IMR-90 (cell line): ENCODE measurements at regions not wholly inside any gene's neighbourhood (a gene's known extent, or its start where the extent isn't known, plus 50 kb on each side); places are given as distances from the start of the nearest gene placed in this dataset.

Source experiments
- ATAC-seq: fragments of 200-7000 bp; cut with Tn5 transposase; 2 replicates; pipeline ENCODE4 v1.9.1; 2020; ENCODE audit warnings: low read depth, mild to moderate bottlenecking, moderate library complexity
- BruUV-seq: library from RNA; stranded (reverse); fragments of 400-500 nt; replicated peaks from 2 replicates; lab custom pipeline; 2021; lab: Mats Ljungman, UMichigan
- CTCF ChIA-PET: fragments of 300-600 bp; formaldehyde crosslinking; extraction: SDS; loops from one replicate; lab custom pipeline; 2021; ENCODE audit warnings: antibody characterized with exemption; lab: Yijun Ruan, JAX
- POLR2A ChIA-PET: fragments of 300-600 bp; sonication (Branson Sonifier 250); formaldehyde crosslinking; loops from one replicate; lab custom pipeline; 2022; ENCODE audit warnings: antibody characterized with exemption; ENCODE audit not compliant: unreplicated experiment; lab: Charles Lee
- DNase-seq: peaks from one replicate; pipeline ENCODE4 v3.0.0; 2013
- H2AFZ ChIP-seq: replicated peaks from 2 replicates; pipeline ENCODE3; 2013; ENCODE audit warnings: low read length, mild to moderate bottlenecking; ENCODE audit not compliant: poor library complexity
- H2AK5ac ChIP-seq: 2 replicates; pipeline ENCODE4 v1.6.1; 2013; ENCODE audit warnings: low read depth, low read length, inconsistent platforms
- H2AK9ac ChIP-seq: replicated peaks from 2 replicates; pipeline ENCODE3; 2013; ENCODE audit warnings: mild to moderate bottlenecking, low read depth, low read length, moderate library complexity; ENCODE audit not compliant: poor library complexity
- H2BK120ac ChIP-seq: 2 replicates; pipeline ENCODE4 v1.6.1; 2013; ENCODE audit warnings: low read depth, low read length, inconsistent platforms
- H2BK15ac ChIP-seq: 3 replicates; pipeline ENCODE4 v1.6.1; 2013; ENCODE audit warnings: low read depth, low read length, inconsistent platforms
- H2BK20ac ChIP-seq: 2 replicates; pipeline ENCODE4 v1.6.1; 2013; ENCODE audit warnings: low read depth, mild to moderate bottlenecking, inconsistent platforms, low read length, moderate library complexity
- H2BK5ac ChIP-seq: 2 replicates; pipeline ENCODE4 v1.6.1; 2013; ENCODE audit warnings: mild to moderate bottlenecking, low read depth, low read length, inconsistent platforms; ENCODE audit not compliant: poor library complexity, severe bottlenecking
- H3K14ac ChIP-seq: replicated peaks from 2 replicates; pipeline ENCODE4 v1.6.1; 2013; ENCODE audit warnings: low read depth, low read length, inconsistent platforms
- H3K18ac ChIP-seq: 2 replicates; pipeline ENCODE4 v1.6.1; 2013; ENCODE audit warnings: low read depth, low read length, control low read depth
- H3K23ac ChIP-seq: 2 replicates; pipeline ENCODE4 v1.6.1; 2013; ENCODE audit warnings: low read depth, low read length, inconsistent platforms
- H3K27ac ChIP-seq: 2 replicates; pipeline ENCODE4 v1.5.1; 2013; ENCODE audit warnings: mild to moderate bottlenecking, control low read depth, low read length; ENCODE audit not compliant: insufficient read depth
- H3K27me3 ChIP-seq: 2 replicates; pipeline ENCODE4 v1.6.1; 2013; ENCODE audit warnings: low read length; ENCODE audit not compliant: control insufficient read depth, insufficient read depth
- H3K36me3 ChIP-seq: 2 replicates; pipeline ENCODE4 v1.6.1; 2013; ENCODE audit warnings: low read length, mixed read lengths; ENCODE audit not compliant: control insufficient read depth, insufficient read depth
- H3K4ac ChIP-seq: 2 replicates; pipeline ENCODE4 v1.6.1; 2013; ENCODE audit warnings: low read depth, low read length, inconsistent platforms
- H3K4me1 ChIP-seq: 2 replicates; pipeline ENCODE4 v1.6.1; 2013; ENCODE audit warnings: low read length, mixed read lengths; ENCODE audit not compliant: control insufficient read depth, insufficient read depth
- H3K4me2 ChIP-seq: 2 replicates; pipeline ENCODE4 v1.6.1; 2013; ENCODE audit warnings: low read depth, mild to moderate bottlenecking, control low read depth, low read length, moderate library complexity
- H3K4me3 ChIP-seq: 2 replicates; pipeline ENCODE4 v1.5.1; 2013; ENCODE audit warnings: low read depth, mild to moderate bottlenecking, control low read depth, low read length, moderate library complexity; ENCODE audit not compliant: insufficient read depth
- H3K56ac ChIP-seq: 2 replicates; pipeline ENCODE4 v1.6.1; 2013; ENCODE audit warnings: low read length, inconsistent platforms; ENCODE audit not compliant: insufficient read depth; ENCODE audit errors: extremely low read depth
- H3K79me1 ChIP-seq, 2 experiments: 2 replicates each; pipeline ENCODE4 v1.6.1; 2013; ENCODE audit warnings: low read length in 2 of 2, inconsistent platforms in 1 of 2, low read depth in 1 of 2
- H3K9ac ChIP-seq: 2 replicates; pipeline ENCODE4 v1.6.1; 2013; ENCODE audit warnings: low read depth, low read length, control low read depth
- H3K9me1 ChIP-seq: 2 replicates; pipeline ENCODE4 v1.6.1; 2013; ENCODE audit warnings: low read length, inconsistent platforms; ENCODE audit not compliant: insufficient read depth
- H3K9me3 ChIP-seq: 2 replicates; pipeline ENCODE4 v1.6.1; 2013; ENCODE audit warnings: low read length; ENCODE audit not compliant: control insufficient read depth, insufficient read depth
- H4K20me1 ChIP-seq: 2 replicates; pipeline ENCODE4 v1.6.1; 2013; ENCODE audit warnings: low read length, inconsistent platforms; ENCODE audit not compliant: insufficient read depth
- H4K5ac ChIP-seq: 2 replicates; pipeline ENCODE4 v1.6.1; 2013; ENCODE audit warnings: mild to moderate bottlenecking, low read depth, low read length, control low read depth
- H4K8ac ChIP-seq, 2 experiments: 2 replicates each; pipeline ENCODE4 v1.6.1; 2013; ENCODE audit warnings: low read depth in 2 of 2, low read length in 2 of 2, control low read depth in 1 of 2, inconsistent platforms in 1 of 2
- H4K91ac ChIP-seq: 2 replicates; pipeline ENCODE4 v1.6.1; 2013; ENCODE audit warnings: low read depth, low read length, inconsistent platforms; ENCODE audit not compliant: insufficient read depth
- BHLHE40 ChIP-seq: fragments of 150-350 bp; IDR thresholded peaks from 2 replicates; pipeline ENCODE4 v1.6.1; 2016; ENCODE audit warnings: mild to moderate bottlenecking, low read depth, low read length
- CEBPB ChIP-seq: IDR thresholded peaks from 2 replicates; pipeline ENCODE4 v1.6.1; 2012; ENCODE audit warnings: low read depth, low read length, improper control_type of control experiment
- CHD1 ChIP-seq: IDR thresholded peaks from 2 replicates; pipeline ENCODE4 v1.6.1; 2012; ENCODE audit warnings: low read depth, low read length, improper control_type of control experiment
- CTCF ChIP-seq: conservative IDR thresholded peaks from 2 replicates; pipeline ENCODE4 v1.5.1; 2012; ENCODE audit warnings: mild to moderate bottlenecking, low read depth, low read length, improper control_type of control experiment
- ELK1 ChIP-seq: fragments of 150-350 bp; IDR thresholded peaks from 2 replicates; pipeline ENCODE4 v1.6.1; 2016; ENCODE audit warnings: low read depth, mild to moderate bottlenecking, low read length, moderate library complexity, borderline replicate concordance
- FOS ChIP-seq: fragments of 150-350 bp; IDR thresholded peaks from 2 replicates; pipeline ENCODE4 v1.6.1; 2016; ENCODE audit warnings: low read depth, low read length
- NFE2L2 ChIP-seq: fragments of 150-350 bp; IDR thresholded peaks from 2 replicates; pipeline ENCODE4 v1.6.1; 2016; ENCODE audit warnings: low read depth, mild to moderate bottlenecking, low read length
- RAD21 ChIP-seq: IDR thresholded peaks from 2 replicates; pipeline ENCODE4 v1.6.1; 2012; ENCODE audit warnings: low read length, improper control_type of control experiment
- SMC3 ChIP-seq: fragments of 150-350 bp; IDR thresholded peaks from 2 replicates; pipeline ENCODE4 v1.6.1; 2016; ENCODE audit warnings: low read depth, mild to moderate bottlenecking, antibody characterized with exemption, low read length, moderate library complexity
- WGBS, 2 experiments: methylation state at CpG; one replicate each; pipeline versions ENCODE4 v1.1.5 to v1.1.7; 2013; ENCODE audit warnings: missing lambda C conversion rate in 2 of 2; ENCODE audit not compliant: insufficient read length in 1 of 2; ENCODE audit errors: extremely low coverage in 2 of 2; 5-methylcytosine and 5-hydroxymethylcytosine counted together
- dilution Hi-C: fragments of 300-500 bp; cut with HindIII; formaldehyde crosslinking; loops from one replicate; pipeline ENCODE4 v1.14.3; 2018; ENCODE audit warnings: low sequenced_read_pairs; ENCODE audit not compliant: unreplicated experiment
- in situ Hi-C: fragments of 300-500 bp; cut with MboI; formaldehyde crosslinking; loops from 3 replicates; pipeline ENCODE4 v1.14.3; 2019; ENCODE audit warnings: low sequenced_read_pairs, inconsistent platforms, mixed read lengths
- intact Hi-C: fragments of 100-400 bp; cut with micrococcal nuclease; formaldehyde crosslinking; loops from 2 replicates; pipeline ENCODE4 v1.10.0; 2022

- intact Hi-C loops = no loop called here
Measured at GRCh38 chr2:128716299-128716721, 397.6 kb upstream of the HS6ST1 start.

More at GRCh38 chr2:128716299-128716721, 397.6 kb upstream of the HS6ST1 start:
- ATAC-seq = no peak
- H4K91ac ChIP-seq = no peak overlapping the region
- dilution Hi-C loops = no loop called here
- H2BK5ac ChIP-seq = no peak overlapping the region
- no peak overlapping the region for H3K9ac ChIP-seq
- H2BK20ac ChIP-seq = no peak overlapping the region
- POLR2A ChIA-PET = no interaction called here
- no peaks in the 10 kb centered on the region for H4K20me1 ChIP-seq
- no peak overlapping the region for H2BK15ac ChIP-seq
- peaks cover 18% of the 10 kb centered on the region for H3K27me3 ChIP-seq
- no peak overlapping the region for H3K4me3 ChIP-seq
- CTCF ChIA-PET = no interaction called here
- no peak overlapping the region for H3K23ac ChIP-seq
- no peak overlapping the region for H2BK120ac ChIP-seq
- no peak overlapping the region for H2AFZ ChIP-seq
- no peaks in the 10 kb centered on the region for H3K4me1 ChIP-seq
- no peak overlapping the region for H3K56ac ChIP-seq
- 68% methylated on average over 3 of the region's 8 CpGs; no CpG with 5 or more reads in 1 of the 2 experiments for WGBS, 2 experiments
- in situ Hi-C loops = no loop called here
- no peak overlapping the region for H2AK9ac ChIP-seq
- H3K4me2 ChIP-seq = no peak overlapping the region
- H3K79me1 ChIP-seq = no peaks in the 10 kb centered on the region
- no peak overlapping the region for H3K18ac ChIP-seq
- no peak overlapping the region for H3K4ac ChIP-seq
- H3K27ac ChIP-seq = no peak overlapping the region
- no peak for DNase-seq
- H3K9me3 ChIP-seq = no peaks in the 10 kb centered on the region
- no TSS peak for BruUV-seq
- no peak overlapping the region for H2AK5ac ChIP-seq
- H4K8ac ChIP-seq = no peak overlapping the region
- no peaks in the 10 kb centered on the region for H3K9me1 ChIP-seq
- H3K36me3 ChIP-seq = no peaks in the 10 kb centered on the region
- no peak overlapping the region for H4K5ac ChIP-seq
- H3K14ac ChIP-seq = no peak overlapping the region
- TF ChIP-seq CTCF (no peak), FOS (no peak), ELK1 (no peak), NFE2L2 (no peak), BHLHE40 (no peak), CHD1 (no peak), RAD21 (no peak), SMC3 (no peak), CEBPB (no peak)
